Bronchial epithelial cell (primary cell): ENCODE measurements at regions not wholly inside any gene's neighbourhood (a gene's known extent, or its start where the extent isn't known, plus 50 kb on each side); places are given as distances from the start of the nearest gene placed in this dataset.
"Not testable (repeated sequence)": the region's sequence is repeated elsewhere in the genome, so short reads cannot be mapped to it uniquely, and the experiment has no call there.

Experiments
- DNase-seq: peaks from one replicate; pipeline ENCODE4 v3.0.0-alpha.2; 2010; ENCODE audit warnings: low read depth
- FAIRE-seq: peaks from 2 replicates; lab custom pipeline; 2011; peaks lifted over from hg19 to GRCh38; lab: Jason Lieb, UNC
- H3K27me3 ChIP-seq: 2 replicates; pipeline ENCODE4 v1.5.1; 2011; ENCODE audit warnings: low read length; ENCODE audit not compliant: control insufficient read depth, insufficient read depth
- H3K36me3 ChIP-seq: 2 replicates; pipeline ENCODE4 v1.5.1; 2011; ENCODE audit warnings: low read length; ENCODE audit not compliant: control insufficient read depth, insufficient read depth
- H3K4me3 ChIP-seq: 2 replicates; pipeline ENCODE4 v1.5.1; 2011; ENCODE audit warnings: mild to moderate bottlenecking, low read depth, low read length, control low read depth
- TF ChIP-seq, protein P1 (sequence below): IDR thresholded peaks from 2 replicates; pipeline ENCODE4 v1.5.1; 2011; ENCODE audit warnings: mild to moderate bottlenecking, moderate library complexity, low read length, control low read depth, inconsistent platforms; ENCODE audit not compliant: insufficient read depth, severe bottlenecking

- TF ChIP-seq, protein P1, sequence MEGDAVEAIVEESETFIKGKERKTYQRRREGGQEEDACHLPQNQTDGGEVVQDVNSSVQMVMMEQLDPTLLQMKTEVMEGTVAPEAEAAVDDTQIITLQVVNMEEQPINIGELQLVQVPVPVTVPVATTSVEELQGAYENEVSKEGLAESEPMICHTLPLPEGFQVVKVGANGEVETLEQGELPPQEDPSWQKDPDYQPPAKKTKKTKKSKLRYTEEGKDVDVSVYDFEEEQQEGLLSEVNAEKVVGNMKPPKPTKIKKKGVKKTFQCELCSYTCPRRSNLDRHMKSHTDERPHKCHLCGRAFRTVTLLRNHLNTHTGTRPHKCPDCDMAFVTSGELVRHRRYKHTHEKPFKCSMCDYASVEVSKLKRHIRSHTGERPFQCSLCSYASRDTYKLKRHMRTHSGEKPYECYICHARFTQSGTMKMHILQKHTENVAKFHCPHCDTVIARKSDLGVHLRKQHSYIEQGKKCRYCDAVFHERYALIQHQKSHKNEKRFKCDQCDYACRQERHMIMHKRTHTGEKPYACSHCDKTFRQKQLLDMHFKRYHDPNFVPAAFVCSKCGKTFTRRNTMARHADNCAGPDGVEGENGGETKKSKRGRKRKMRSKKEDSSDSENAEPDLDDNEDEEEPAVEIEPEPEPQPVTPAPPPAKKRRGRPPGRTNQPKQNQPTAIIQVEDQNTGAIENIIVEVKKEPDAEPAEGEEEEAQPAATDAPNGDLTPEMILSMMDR, result no peak
- no peaks in the 10 kb centered on the region for H3K36me3 ChIP-seq
- DNase-seq, result no peak
- no peak for FAIRE-seq
- H3K4me3 ChIP-seq, result no peak overlapping the region
- H3K27me3 ChIP-seq, result no peaks in the 10 kb centered on the region
These were observed 330.1 kb downstream of the PLPP3 start for GRCh38 chr1:56249234-56249633.

- DNase-seq (no peak), FAIRE-seq (no peak)
- H3K4me3 ChIP-seq, result no peak overlapping the region
- TF ChIP-seq, protein P1, result no peak
- no peaks in the 10 kb centered on the region for H3K27me3 ChIP-seq
- H3K36me3 ChIP-seq, result no peaks in the 10 kb centered on the region
These were observed 331.2 kb downstream of the PLPP3 start for GRCh38 chr1:56248138-56248537.

DNA sequence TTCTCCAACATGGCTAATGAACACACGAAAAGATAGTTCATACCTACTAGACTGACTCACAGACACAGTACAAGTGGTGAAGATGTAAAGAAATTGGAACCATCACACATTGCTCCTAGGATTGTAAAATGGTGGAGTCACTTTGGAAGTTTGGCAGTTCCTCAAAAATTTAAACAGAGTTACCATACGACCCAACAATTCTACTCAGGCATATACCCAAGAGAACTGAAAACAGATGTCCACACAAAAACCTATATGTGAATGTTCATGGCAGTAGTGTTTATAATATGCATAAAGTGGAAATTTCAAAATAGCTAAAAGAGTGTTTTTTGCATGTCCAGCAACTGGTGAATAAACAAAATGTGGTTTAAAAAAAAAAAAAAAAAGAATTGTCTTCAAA lies 332.6 kb downstream of the PLPP3 start:
- H3K36me3 ChIP-seq, DNase-seq, H3K4me3 ChIP-seq, H3K27me3 ChIP-seq, FAIRE-seq: not testable (repeated sequence)

DNA sequence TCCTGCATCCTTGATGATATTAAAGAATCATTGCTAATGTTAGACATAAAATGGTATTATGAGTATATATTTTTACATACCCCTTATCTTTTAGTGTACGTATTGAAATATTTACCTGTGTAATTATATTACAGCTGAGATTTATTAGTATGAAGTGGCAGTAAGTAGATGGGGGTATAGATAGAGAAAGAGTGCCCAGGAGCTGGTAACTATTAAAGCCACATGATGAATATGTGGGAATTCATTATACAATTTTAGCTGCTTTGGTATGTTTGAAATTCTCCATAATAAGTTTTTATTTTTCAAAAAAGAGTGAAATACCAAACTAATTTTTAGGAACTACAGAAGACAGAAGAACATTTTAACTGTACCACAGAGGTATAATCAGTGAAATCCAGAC lies 339.0 kb downstream of the PLPP3 start:
- DNase-seq, result no peak
- TF ChIP-seq, protein P1, result no peak
- Histone ChIP-seq H3K27me3 (no peaks in the 10 kb centered on the region), H3K36me3 (no peaks in the 10 kb centered on the region), H3K4me3 (no peak overlapping the region)
- FAIRE-seq, result no peak

DNA sequence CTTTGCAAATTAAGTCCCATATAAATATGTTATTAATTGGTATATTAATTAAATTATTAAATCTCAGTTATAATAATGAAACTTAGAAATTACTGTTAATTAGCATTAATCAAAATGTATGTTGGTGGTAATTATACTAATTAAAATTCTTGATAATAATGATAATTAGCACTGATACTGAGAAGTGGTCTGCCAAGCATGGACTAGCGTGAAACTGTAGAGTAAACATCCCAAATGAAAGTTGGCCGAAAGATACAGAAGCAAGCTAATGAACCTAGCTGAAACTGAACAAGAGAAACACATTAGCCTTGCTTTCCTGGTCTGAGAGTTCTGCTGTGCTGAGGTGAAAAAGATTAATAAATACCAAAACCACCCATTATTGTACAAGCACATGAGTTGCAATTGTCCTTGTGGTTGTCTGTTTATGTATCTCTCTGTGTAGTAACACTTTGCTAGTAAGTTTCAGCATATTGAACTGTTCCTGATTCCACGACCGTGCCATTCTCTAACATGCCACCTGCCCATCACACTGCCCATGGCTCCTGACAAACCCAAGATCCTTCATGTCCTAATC lies 341.8 kb downstream of the PLPP3 start:
- TF ChIP-seq, protein P1, result no peak
- Histone ChIP-seq H3K4me3 (no peak overlapping the region), H3K27me3 (no peaks in the 10 kb centered on the region), H3K36me3 (no peaks in the 10 kb centered on the region)
- DNase-seq (no peak), FAIRE-seq (no peak)

- no peak overlapping the region for H3K4me3 ChIP-seq
- no peak for FAIRE-seq
- TF ChIP-seq, protein P1, result no peak
These were observed 342.7 kb downstream of the PLPP3 start for GRCh38 chr1:56236688-56237087.

More at GRCh38 chr1:56236688-56237087, 342.7 kb downstream of the PLPP3 start:
- Histone ChIP-seq H3K36me3 (no peaks in the 10 kb centered on the region), H3K27me3 (no peaks in the 10 kb centered on the region)
- no peak for DNase-seq
